Upper lobe of left lung (tissue), 4 donors: ENCODE measurements at regions not wholly inside any gene's neighbourhood (a gene's known extent, or its start where the extent isn't known, plus 50 kb on each side); places are given as distances from the start of the nearest gene placed in this dataset.

Experiments
- CTCF ChIP-seq, 6 experiments: fragments of 450-650 bp in 4 of 6; fragments of 200-600 bp in 2 of 6; sonication (generic) in 2 of 6; IDR thresholded peaks; one replicate each; pipeline ENCODE4 v1.5.1; 2016 to 2019; ENCODE audit warnings: antibody characterized with exemption in 6 of 6
- EP300 ChIP-seq, 4 donors: sonication (generic); formaldehyde crosslinking; IDR thresholded peaks; one replicate each; pipeline ENCODE4 v1.5.1; 2017; ENCODE audit warnings: antibody characterized with exemption in 4 of 4, control low read depth in 2 of 4
- POLR2A ChIP-seq, 4 donors: fragments of 450-650 bp; IDR thresholded peaks; one replicate each; pipeline ENCODE4 v1.5.1; 2016 to 2017; ENCODE audit warnings: antibody characterized with exemption in 4 of 4, mild to moderate bottlenecking in 2 of 4
- POLR2AphosphoS5 ChIP-seq, 2 donors: sonication (generic); formaldehyde crosslinking; IDR thresholded peaks; one replicate each; pipeline ENCODE4 v1.5.1; 2017; ENCODE audit warnings: antibody characterized with exemption in 2 of 2

- TF ChIP-seq POLR2A (IDR thresholded peaks at IDR 0.05) = no peak
- TF ChIP-seq CTCF (IDR thresholded peaks at IDR 0.05) = no peak
- TF ChIP-seq EP300 (IDR thresholded peaks at IDR 0.05) = no peak
- TF ChIP-seq POLR2AphosphoS5 (IDR thresholded peaks at IDR 0.05) = no peak
Measured at GRCh38 chr14:89624500-89625156, 207.6 kb upstream of the FOXN3 start.
